GM18499 (cell line): ENCODE measurements at regions not wholly inside any gene's neighbourhood (a gene's known extent, or its start where the extent isn't known, plus 50 kb on each side); places are given as distances from the start of the nearest gene placed in this dataset.

Source experiments
- ATAC-seq: cut with Tn5 transposase; IDR thresholded peaks from one replicate; pipeline ENCODE4 v1.9.1; 2021; ENCODE audit warnings: moderate number of reproducible peaks; ENCODE audit not compliant: insufficient read depth, unreplicated experiment

GRCh38 chr16:80489173-80489572, 51.6 kb upstream of the DYNLRB2 start:
- ATAC-seq: no peak

- ATAC-seq: no peak
These were observed 52.6 kb upstream of the DYNLRB2 start for GRCh38 chr16:80488167-80488566.

- ATAC-seq: no peak
These were observed 60.1 kb upstream of the DYNLRB2 start for GRCh38 chr16:80480664-80481063.

GRCh38 chr16:80477838-80478237, 63.0 kb upstream of the DYNLRB2 start:
- ATAC-seq: no peak

- ATAC-seq: no peak
These were observed 72.8 kb upstream of the DYNLRB2 start for GRCh38 chr16:80468029-80468428.

- no peak for ATAC-seq
These were observed 74.5 kb upstream of the DYNLRB2 start for GRCh38 chr16:80466024-80466987.

- ATAC-seq: no peak
These were observed 76.9 kb upstream of the DYNLRB2 start for GRCh38 chr16:80463751-80464495.

- no peak for ATAC-seq
These were observed 77.5 kb upstream of the DYNLRB2 start for GRCh38 chr16:80463326-80463725.

GRCh38 chr16:80462917-80463316, 77.9 kb upstream of the DYNLRB2 start:
- ATAC-seq: no peak

GRCh38 chr16:80460988-80461387, 79.8 kb upstream of the DYNLRB2 start:
- ATAC-seq: no peak

GRCh38 chr16:80459966-80460365, 80.8 kb upstream of the DYNLRB2 start:
- ATAC-seq: no peak

- ATAC-seq: no peak
These were observed 81.4 kb upstream of the DYNLRB2 start for GRCh38 chr16:80459331-80459777.

- ATAC-seq: no peak
These were observed 82.9 kb upstream of the DYNLRB2 start for GRCh38 chr16:80457871-80458270.

GRCh38 chr16:80454802-80455201, 86.0 kb upstream of the DYNLRB2 start:
- ATAC-seq: no peak

GRCh38 chr16:80449392-80449791, 91.4 kb upstream of the DYNLRB2 start:
- no peak for ATAC-seq

GRCh38 chr16:80447241-80447640, 93.6 kb upstream of the DYNLRB2 start:
- no peak for ATAC-seq

- no peak for ATAC-seq
These were observed 98.0 kb upstream of the DYNLRB2 start for GRCh38 chr16:80442779-80443178.

- no peak for ATAC-seq
These were observed 98.9 kb upstream of the DYNLRB2 start for GRCh38 chr16:80441935-80442334.

- ATAC-seq: no peak
These were observed 100.1 kb upstream of the DYNLRB2 start for GRCh38 chr16:80440667-80441066.

- ATAC-seq: no peak
These were observed 103.1 kb upstream of the DYNLRB2 start for GRCh38 chr16:80437707-80438106.

GRCh38 chr16:80436510-80436909, 104.3 kb upstream of the DYNLRB2 start:
- ATAC-seq: no peak
